ENCODE measurements at regions not wholly inside any gene's neighbourhood (a gene's known extent, or its start where the extent isn't known, plus 50 kb on each side); places are given as distances from the start of the nearest gene placed in this dataset.

DNA sequence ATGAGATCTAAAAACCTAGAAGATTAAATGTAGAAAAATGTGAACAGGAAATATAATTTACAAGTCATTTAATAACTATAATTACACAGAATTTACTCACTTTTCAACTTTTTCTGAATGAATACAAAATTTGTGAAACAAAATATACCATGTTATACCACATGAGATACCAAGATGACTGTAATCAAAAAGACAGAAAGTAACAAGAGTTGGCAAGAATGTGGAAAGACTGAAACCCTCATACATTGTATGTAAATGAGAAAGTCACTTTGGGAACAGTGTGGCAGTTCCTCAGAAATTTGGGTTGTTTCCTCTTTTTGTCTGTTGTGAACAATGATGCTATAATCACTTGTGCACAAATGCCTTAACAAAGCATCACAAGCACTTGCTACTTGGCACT, 145.4 kb upstream of the ZNF804A start:
- Histone ChIP-seq H3K79me2 (replicated peaks; ENCODE audit: insufficient read depth) (no peaks in the 10 kb centered on the region), H3K27ac (ENCODE audit: low read depth) (no peak overlapping the region), H3F3A (replicated peaks; ENCODE audit: low read depth) (no peaks in the 10 kb centered on the region), H3K4me3 (no peak overlapping the region), H3K4me1 (ENCODE audit: insufficient read depth) (no peaks in the 10 kb centered on the region), H3K27me3 (ENCODE audit: insufficient read depth) (no peaks in the 10 kb centered on the region), H3K36me3 (ENCODE audit: insufficient read depth) (no peaks in the 10 kb centered on the region), H4K20me1 (replicated peaks; ENCODE audit: insufficient read depth) (no peaks in the 10 kb centered on the region), H2AFZ (0 out of 2 replicates have a peak overlapping the region, but pooled peaks have one; percentile 6), H3K4me2 (no peak overlapping the region), H3K9me2 (ENCODE audit: insufficient read depth) (no peaks in the 10 kb centered on the region)
- Mint-ChIP-seq H3K4me1 (no peaks in the 10 kb centered on the region), H3K36me3 (ENCODE audit: low read depth) (no peaks in the 10 kb centered on the region), H3K27me3 (ENCODE audit: insufficient read depth, low read depth, poor library complexity) (no peaks in the 10 kb centered on the region), H3K4me3 (no peak overlapping the region), H3K9me3 (no peaks in the 10 kb centered on the region), H3K27ac (no peak overlapping the region)
- TF ChIP-seq POLR2AphosphoS5 (IDR thresholded peaks at IDR 0.05; ENCODE audit: low read depth): no peak
- TF ChIP-seq JUNB (IDR thresholded peaks at IDR 0.05; ENCODE audit: unreplicated experiment): no peak
- TF ChIP-seq ZNF114 (CRISPR knock-in tag; IDR thresholded peaks at IDR 0.05): no peak
- no peak for TF ChIP-seq NANOG (IDR thresholded peaks at IDR 0.05; ENCODE audit: borderline replicate concordance)
- TF ChIP-seq, protein P1, sequence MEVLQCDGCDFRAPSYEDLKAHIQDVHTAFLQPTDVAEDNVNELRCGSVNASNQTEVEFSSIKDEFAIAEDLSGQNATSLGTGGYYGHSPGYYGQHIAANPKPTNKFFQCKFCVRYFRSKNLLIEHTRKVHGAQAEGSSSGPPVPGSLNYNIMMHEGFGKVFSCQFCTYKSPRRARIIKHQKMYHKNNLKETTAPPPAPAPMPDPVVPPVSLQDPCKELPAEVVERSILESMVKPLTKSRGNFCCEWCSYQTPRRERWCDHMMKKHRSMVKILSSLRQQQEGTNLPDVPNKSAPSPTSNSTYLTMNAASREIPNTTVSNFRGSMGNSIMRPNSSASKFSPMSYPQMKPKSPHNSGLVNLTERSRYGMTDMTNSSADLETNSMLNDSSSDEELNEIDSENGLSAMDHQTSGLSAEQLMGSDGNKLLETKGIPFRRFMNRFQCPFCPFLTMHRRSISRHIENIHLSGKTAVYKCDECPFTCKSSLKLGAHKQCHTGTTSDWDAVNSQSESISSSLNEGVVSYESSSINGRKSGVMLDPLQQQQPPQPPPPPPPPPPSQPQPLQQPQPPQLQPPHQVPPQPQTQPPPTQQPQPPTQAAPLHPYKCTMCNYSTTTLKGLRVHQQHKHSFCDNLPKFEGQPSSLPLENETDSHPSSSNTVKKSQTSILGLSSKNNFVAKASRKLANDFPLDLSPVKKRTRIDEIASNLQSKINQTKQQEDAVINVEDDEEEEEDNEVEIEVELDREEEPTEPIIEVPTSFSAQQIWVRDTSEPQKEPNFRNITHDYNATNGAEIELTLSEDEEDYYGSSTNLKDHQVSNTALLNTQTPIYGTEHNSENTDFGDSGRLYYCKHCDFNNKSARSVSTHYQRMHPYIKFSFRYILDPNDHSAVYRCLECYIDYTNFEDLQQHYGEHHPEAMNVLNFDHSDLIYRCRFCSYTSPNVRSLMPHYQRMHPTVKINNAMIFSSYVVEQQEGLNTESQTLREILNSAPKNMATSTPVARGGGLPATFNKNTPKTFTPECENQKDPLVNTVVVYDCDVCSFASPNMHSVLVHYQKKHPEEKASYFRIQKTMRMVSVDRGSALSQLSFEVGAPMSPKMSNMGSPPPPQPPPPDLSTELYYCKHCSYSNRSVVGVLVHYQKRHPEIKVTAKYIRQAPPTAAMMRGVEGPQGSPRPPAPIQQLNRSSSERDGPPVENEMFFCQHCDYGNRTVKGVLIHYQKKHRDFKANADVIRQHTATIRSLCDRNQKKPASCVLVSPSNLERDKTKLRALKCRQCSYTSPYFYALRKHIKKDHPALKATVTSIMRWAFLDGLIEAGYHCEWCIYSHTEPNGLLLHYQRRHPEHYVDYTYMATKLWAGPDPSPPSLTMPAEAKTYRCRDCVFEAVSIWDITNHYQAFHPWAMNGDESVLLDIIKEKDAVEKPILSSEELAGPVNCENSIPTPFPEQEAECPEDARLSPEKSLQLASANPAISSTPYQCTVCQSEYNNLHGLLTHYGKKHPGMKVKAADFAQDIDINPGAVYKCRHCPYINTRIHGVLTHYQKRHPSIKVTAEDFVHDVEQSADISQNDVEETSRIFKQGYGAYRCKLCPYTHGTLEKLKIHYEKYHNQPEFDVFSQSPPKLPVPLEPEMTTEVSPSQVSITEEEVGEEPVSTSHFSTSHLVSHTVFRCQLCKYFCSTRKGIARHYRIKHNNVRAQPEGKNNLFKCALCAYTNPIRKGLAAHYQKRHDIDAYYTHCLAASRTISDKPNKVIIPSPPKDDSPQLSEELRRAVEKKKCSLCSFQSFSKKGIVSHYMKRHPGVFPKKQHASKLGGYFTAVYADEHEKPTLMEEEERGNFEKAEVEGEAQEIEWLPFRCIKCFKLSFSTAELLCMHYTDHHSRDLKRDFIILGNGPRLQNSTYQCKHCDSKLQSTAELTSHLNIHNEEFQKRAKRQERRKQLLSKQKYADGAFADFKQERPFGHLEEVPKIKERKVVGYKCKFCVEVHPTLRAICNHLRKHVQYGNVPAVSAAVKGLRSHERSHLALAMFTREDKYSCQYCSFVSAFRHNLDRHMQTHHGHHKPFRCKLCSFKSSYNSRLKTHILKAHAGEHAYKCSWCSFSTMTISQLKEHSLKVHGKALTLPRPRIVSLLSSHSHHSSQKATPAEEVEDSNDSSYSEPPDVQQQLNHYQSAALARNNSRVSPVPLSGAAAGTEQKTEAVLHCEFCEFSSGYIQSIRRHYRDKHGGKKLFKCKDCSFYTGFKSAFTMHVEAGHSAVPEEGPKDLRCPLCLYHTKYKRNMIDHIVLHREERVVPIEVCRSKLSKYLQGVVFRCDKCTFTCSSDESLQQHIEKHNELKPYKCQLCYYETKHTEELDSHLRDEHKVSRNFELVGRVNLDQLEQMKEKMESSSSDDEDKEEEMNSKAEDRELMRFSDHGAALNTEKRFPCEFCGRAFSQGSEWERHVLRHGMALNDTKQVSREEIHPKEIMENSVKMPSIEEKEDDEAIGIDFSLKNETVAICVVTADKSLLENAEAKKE (CRISPR knock-in tag; IDR thresholded peaks at IDR 0.05): no peak
- TF ChIP-seq, protein P2, sequence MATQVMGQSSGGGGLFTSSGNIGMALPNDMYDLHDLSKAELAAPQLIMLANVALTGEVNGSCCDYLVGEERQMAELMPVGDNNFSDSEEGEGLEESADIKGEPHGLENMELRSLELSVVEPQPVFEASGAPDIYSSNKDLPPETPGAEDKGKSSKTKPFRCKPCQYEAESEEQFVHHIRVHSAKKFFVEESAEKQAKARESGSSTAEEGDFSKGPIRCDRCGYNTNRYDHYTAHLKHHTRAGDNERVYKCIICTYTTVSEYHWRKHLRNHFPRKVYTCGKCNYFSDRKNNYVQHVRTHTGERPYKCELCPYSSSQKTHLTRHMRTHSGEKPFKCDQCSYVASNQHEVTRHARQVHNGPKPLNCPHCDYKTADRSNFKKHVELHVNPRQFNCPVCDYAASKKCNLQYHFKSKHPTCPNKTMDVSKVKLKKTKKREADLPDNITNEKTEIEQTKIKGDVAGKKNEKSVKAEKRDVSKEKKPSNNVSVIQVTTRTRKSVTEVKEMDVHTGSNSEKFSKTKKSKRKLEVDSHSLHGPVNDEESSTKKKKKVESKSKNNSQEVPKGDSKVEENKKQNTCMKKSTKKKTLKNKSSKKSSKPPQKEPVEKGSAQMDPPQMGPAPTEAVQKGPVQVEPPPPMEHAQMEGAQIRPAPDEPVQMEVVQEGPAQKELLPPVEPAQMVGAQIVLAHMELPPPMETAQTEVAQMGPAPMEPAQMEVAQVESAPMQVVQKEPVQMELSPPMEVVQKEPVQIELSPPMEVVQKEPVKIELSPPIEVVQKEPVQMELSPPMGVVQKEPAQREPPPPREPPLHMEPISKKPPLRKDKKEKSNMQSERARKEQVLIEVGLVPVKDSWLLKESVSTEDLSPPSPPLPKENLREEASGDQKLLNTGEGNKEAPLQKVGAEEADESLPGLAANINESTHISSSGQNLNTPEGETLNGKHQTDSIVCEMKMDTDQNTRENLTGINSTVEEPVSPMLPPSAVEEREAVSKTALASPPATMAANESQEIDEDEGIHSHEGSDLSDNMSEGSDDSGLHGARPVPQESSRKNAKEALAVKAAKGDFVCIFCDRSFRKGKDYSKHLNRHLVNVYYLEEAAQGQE (IDR thresholded peaks at IDR 0.05; ENCODE audit: unreplicated experiment): no peak
- TF ChIP-seq EZH2phosphoT487 (IDR thresholded peaks at IDR 0.05; ENCODE audit: unreplicated experiment): no peak
- TF ChIP-seq, protein P3, sequence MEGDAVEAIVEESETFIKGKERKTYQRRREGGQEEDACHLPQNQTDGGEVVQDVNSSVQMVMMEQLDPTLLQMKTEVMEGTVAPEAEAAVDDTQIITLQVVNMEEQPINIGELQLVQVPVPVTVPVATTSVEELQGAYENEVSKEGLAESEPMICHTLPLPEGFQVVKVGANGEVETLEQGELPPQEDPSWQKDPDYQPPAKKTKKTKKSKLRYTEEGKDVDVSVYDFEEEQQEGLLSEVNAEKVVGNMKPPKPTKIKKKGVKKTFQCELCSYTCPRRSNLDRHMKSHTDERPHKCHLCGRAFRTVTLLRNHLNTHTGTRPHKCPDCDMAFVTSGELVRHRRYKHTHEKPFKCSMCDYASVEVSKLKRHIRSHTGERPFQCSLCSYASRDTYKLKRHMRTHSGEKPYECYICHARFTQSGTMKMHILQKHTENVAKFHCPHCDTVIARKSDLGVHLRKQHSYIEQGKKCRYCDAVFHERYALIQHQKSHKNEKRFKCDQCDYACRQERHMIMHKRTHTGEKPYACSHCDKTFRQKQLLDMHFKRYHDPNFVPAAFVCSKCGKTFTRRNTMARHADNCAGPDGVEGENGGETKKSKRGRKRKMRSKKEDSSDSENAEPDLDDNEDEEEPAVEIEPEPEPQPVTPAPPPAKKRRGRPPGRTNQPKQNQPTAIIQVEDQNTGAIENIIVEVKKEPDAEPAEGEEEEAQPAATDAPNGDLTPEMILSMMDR (conservative IDR thresholded peaks at IDR 0.05; ENCODE audit: low read depth in 2 of 2): no peak
- TF ChIP-seq, protein P4, sequence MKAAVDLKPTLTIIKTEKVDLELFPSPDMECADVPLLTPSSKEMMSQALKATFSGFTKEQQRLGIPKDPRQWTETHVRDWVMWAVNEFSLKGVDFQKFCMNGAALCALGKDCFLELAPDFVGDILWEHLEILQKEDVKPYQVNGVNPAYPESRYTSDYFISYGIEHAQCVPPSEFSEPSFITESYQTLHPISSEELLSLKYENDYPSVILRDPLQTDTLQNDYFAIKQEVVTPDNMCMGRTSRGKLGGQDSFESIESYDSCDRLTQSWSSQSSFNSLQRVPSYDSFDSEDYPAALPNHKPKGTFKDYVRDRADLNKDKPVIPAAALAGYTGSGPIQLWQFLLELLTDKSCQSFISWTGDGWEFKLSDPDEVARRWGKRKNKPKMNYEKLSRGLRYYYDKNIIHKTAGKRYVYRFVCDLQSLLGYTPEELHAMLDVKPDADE (IDR thresholded peaks at IDR 0.05): no peak
- no peak for TF ChIP-seq CREB1 (CRISPR knock-in tag; IDR thresholded peaks at IDR 0.05; ENCODE audit: low read depth)
- no peak for TF ChIP-seq EZH2 (IDR thresholded peaks at IDR 0.05; ENCODE audit: low read depth, unreplicated experiment)
- no peak for TF ChIP-seq STAT1 (IDR thresholded peaks at IDR 0.05; ENCODE audit: unreplicated experiment)
- TF ChIP-seq ZNF331 (CRISPR knock-in tag; IDR thresholded peaks at IDR 0.05; ENCODE audit: low read depth): no peak
- ATAC-seq: no peak
- DNase-seq (ENCODE audit: low spot score): no peak

Measured in GM23338 (cell line).